Fibroblast of upper back skin (primary cell): ENCODE measurements at regions not wholly inside any gene's neighbourhood (a gene's known extent, or its start where the extent isn't known, plus 50 kb on each side); places are given as distances from the start of the nearest gene placed in this dataset.

Experiments used
- DNase-seq: peaks from one replicate; pipeline ENCODE4 v3.0.0-alpha.2; 2013

DNA sequence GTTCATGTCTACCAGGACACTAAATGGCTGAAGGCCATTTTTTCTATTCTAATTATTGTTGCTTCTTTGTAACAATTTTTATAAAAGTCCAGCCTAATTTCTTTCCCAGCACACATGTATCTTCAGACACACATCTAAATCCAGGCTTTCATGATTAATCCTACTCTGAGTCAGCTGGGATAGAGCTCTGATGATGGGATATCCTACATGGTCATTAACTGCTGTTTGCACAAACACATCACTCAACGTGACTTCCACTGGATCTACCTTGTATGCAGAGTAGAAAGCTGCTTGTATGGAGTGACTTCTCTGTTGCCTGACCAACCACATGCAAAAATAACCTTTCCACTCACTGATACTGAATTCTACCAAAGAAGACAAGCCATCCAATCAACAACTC lies 260.9 kb downstream of the AHR start:
- peak; percentile 52 for DNase-seq

DNA sequence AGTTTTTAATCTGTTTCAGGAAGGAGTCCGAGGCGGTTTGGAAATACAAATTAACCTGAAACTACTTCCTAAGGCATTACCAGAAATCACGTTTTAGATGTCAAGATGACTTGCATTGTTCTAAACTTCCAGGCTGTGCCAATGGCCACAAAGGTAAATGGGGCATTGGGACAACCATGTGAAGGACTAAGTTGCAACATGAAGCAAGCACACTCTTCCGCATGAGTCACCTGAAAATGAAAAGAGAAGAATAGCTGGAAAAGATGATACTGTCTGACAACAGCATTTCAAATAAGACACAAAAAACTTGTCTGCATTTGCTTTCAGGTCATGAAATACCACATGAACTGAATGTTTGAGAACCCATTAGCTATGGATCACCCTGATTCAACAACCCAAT lies 262.1 kb downstream of the AHR start:
- peak; percentile 15 for DNase-seq

- no peak for DNase-seq
Observed at GRCh38 chr7:17560966-17561365, 262.5 kb downstream of the AHR start.

DNA sequence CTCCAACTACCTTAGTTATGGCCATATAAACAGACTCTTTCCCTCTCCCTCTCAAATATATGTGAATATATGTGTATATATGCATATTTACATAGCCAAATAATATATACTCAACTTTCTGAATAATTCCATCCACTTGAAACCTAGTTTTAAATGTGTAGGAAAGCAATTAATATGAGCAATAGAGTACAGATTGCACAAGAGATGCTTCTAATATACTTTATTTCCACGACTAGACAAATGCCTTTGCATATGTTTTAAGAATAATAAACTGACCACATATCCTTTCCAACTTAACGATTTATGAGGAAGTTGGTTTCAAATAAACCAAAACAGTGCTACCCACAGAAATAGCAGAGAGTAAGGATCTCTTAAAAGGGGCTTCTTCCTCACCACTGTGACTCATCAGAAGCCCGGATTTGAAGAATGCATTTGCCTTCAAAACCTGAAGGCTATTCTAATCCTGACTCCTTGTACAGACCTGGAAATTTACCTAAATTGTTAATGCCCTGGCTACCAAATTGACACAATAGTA lies 266.3 kb downstream of the AHR start:
- peak; percentile 91 for DNase-seq

DNA sequence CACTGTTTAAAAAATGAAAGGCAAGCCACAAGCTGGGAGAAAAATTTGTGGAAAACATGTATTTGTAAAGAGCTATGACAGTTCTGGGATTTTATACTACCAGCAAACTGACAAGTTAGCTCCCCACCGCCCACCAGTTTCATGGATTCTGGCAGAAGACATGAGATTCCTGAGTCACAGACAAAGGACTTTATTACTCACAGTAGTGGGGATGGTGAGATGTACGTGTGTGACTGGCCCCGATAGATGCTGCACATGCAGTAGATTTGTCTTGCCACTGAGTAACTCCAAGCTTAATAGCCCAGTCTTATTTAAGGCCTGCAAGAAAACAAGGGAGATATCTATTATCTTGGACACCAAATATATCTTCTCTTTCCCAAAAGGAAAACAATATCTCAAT lies 281.7 kb downstream of the AHR start:
- DNase-seq: peak; percentile 91

DNA sequence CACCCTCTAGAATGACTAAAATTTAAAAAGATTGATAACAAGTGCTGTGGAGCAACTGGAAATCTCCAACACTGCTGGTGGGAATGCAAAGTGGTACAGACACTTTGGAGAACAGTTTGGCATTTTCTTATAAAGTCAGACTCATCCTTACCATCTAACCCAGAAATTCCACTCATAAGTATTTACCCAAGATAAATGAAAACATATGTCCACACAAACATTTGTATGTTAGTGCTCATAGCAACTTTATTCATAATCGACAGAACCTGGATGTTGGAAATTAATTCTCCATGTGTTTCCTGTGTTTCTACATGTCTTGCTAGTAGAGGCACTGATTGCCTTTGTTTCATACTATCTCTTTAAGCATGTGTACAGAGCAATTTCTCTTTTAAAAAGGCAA lies 282.4 kb downstream of the AHR start:
- DNase-seq: peak; percentile 37

DNA sequence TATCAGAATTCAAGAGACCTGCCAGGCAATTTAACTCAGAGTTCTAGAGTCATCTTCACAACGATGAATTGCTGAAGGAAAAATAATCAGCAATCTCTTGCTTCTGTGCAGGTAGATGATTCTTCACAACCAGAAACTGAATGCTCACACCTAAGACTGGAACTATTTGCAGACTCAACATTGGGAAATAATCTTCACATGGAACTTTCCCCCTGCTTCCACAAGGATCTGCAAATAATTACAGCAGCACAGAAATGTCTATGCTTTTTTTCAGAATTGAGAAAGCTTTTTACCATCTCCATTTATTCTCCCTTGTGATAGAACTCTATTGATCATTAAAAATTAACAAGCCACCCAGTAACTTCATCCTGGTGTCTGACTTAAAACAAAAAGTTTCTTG lies 282.8 kb downstream of the AHR start:
- no peak for DNase-seq

DNA sequence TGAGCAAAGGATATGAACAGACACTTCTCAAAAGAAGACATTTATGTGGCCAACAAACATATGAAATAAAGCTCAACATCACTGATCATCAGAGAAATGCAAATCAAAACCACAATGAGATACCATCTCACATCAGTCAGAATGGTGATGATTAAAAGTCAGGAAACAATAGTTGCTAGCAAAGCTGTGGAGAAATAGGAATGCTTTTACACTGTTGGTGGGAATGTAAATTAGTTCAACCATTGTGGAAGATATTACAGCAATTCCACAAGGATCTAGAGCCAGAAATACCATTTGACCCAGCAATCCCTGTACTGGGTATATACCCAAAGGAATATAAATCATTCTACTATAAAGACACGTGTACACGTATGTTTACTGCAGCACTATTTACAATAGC lies 284.2 kb downstream of the AHR start:
- DNase-seq: peak; percentile 87

GRCh38 chr7:17583786-17584185 lies 285.3 kb downstream of the AHR start:
- DNase-seq: no peak

- peak; percentile 87 for DNase-seq
Observed at GRCh38 chr7:17584822-17585221, 286.4 kb downstream of the AHR start.

DNA sequence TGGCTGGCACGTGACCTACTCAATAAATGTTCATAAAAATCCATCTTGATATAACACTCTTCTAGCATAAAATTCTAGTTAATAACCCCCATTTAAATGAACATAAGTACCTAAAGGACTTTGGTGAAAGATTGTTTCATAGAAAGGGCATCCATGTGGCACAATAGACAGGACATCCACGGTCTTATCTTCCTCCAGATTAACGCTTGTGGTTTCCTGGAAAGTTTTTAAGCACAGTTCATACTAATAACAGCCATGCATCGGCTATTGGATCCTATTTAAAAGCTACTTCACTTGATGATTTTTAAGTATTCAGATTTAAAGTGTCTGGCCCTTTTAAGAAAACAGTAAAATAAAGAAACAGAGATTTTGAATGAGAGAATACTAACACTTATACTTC lies 288.3 kb downstream of the AHR start:
- DNase-seq: no peak

GRCh38 chr7:17588730-17589129 lies 290.3 kb downstream of the AHR start:
- DNase-seq: no peak

DNA sequence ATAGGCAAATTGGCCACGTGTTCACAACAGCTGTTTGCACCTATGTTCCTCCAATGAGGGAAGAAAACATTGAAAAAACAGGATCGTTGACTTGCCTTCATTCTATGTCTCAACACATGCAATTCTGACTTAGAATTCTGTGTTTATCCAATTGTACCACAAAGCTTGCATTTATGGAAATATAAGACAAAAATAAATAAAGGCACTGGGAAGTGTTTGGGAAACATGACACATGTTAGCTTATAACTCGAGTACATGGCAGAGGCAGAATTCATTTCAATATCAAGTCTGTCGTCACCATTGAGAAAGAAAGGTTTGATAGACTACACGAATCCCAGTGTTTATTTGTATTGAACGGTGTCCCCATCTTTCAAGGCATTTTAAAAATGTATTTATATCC lies 291.2 kb downstream of the AHR start:
- DNase-seq: no peak

DNA sequence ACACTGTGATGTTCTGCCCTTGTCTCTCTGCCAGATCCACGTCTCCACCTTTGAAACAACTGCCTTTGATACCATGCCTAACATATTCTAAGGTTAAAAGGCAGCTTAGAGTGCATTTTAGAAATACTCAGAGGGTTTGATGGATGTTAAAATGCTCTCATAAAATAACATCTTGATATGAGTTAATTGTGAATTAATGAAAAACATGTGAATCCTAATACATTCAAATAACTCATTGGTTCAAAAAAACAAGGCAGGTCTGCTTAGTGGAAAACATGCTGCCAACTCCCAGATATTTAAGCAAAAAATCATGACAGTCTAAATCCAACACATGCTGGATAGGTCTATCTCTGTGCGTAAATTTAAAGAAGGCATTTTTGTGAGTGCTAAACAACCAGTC lies 291.8 kb downstream of the AHR start:
- peak; percentile 56 for DNase-seq

- DNase-seq: peak; percentile 87
Observed at GRCh38 chr7:17593819-17594419, 295.5 kb downstream of the AHR start.

GRCh38 chr7:17595546-17595945 lies 297.1 kb downstream of the AHR start:
- DNase-seq: no peak

- DNase-seq: no peak
Observed at GRCh38 chr7:17598305-17598704, 299.9 kb downstream of the AHR start.

DNA sequence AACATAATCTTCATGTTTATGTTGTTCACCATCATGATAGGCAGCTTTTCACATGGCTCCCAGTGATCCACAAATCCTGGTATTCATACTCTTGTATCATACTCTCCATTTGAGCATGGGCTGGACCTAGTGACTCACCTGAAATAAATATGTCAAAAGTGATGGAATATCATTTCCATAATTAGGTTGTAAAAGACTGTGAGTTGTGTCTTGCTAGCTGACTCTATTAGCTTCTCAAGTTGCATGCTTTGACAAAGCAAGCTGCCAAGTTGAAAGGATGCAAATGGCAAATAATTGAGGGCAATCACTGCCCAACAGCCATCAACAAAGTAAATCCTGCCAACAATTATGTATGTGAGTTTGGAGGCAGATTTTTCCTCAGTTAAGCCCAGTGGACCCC lies 300.4 kb downstream of the AHR start:
- peak; percentile 31 for DNase-seq

- DNase-seq: no peak
Observed at GRCh38 chr7:17599733-17600339, 301.4 kb downstream of the AHR start.

- peak; percentile 93 for DNase-seq
Observed at GRCh38 chr7:17600340-17600752, 301.9 kb downstream of the AHR start.

- no peak for DNase-seq
Observed at GRCh38 chr7:17601921-17602320, 303.5 kb downstream of the AHR start.

GRCh38 chr7:17608114-17608833 lies 309.8 kb downstream of the AHR start:
- DNase-seq: peak; percentile 45

DNA sequence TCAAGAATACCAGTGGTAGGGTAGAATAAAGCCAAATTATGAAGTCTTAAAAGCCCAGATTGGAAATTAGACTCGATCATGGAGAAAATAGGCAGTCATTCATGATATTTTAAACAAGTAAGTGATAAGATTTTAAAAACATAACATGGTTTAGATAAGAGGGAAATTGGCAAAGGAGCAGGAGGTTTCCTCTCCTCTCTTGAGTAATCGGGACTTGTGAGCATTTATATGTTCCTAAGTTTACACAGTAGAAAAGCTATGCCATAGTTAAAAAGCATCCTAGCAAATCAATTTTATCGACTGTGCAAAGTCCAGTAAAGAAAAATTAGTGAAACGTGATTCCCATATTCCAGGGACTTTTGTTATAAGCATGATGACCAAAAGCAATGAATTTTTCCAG lies 313.2 kb downstream of the AHR start:
- no peak for DNase-seq

DNA sequence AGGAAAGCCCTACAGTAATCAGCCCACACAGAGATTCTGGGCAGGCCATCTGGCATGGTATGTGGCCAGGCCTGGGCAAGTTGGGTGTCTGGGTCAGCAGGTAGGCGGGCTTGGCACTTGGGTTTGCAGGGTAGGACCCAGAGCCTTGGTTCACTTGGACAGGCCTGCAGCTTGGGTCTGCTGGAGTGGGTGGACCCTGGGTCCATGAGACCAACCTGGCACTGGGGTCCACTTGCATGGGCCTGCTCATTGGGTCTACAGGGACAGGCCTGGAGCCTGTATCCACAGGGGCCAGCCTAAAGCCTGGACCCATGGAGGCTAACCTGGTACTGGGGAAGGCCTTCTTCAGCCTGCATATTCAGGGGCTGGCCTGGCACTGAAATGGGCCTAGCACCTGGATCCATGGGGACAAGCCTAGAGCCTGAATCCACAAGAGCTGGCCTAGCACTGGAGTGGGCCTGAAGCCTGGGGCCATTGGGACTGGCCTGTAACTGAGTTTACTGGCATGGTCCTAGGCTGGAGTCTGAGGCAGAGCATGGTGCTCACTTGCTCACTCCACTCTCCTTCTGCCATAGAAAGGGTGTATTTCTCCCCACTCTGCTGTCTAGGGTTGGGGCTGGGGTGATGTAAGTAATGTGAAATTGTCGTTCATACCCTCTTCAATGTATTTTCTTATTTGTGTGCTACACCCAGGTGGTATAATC lies 315.0 kb downstream of the AHR start:
- DNase-seq: no peak
